ENCODE measurements at regions not wholly inside any gene's neighbourhood (a gene's known extent, or its start where the extent isn't known, plus 50 kb on each side); places are given as distances from the start of the nearest gene placed in this dataset.

- TF ChIP-seq EP300 (IDR thresholded peaks at IDR 0.05) (no peak), CTCF (IDR thresholded peaks at IDR 0.05) (no peak), POLR2A (IDR thresholded peaks at IDR 0.05) (no peak)
- no peaks in the 10 kb centered on the region for H3K4me1 ChIP-seq (ENCODE audit: insufficient read depth)
- WGBS, 3 donors = 70 to 81% (median 79%) methylated on average over 5 of the region's 5 CpGs
- H3K36me3 ChIP-seq = no peaks in the 10 kb centered on the region
- no peak overlapping the region for H3K4me3 ChIP-seq
- no peak for DNase-seq
- no peaks in the 10 kb centered on the region for H3K9me3 ChIP-seq
- H3K27ac ChIP-seq = no peak overlapping the region
- H3K27me3 ChIP-seq = no peaks in the 10 kb centered on the region
- intact Hi-C loops (cut with DNase I) = no loop called here
Measured at GRCh38 chr9:21728781-21729180, 73.7 kb upstream of the MTAP start.

- Histone ChIP-seq H3K36me3 (no peaks in the 10 kb centered on the region), H3K4me3 (no peak overlapping the region), H3K4me1 (ENCODE audit: insufficient read depth) (no peaks in the 10 kb centered on the region), H3K9me3 (no peaks in the 10 kb centered on the region), H3K27me3 (no peaks in the 10 kb centered on the region), H3K27ac (no peak overlapping the region)
- TF ChIP-seq POLR2A (IDR thresholded peaks at IDR 0.05) = no peak
- TF ChIP-seq CTCF (IDR thresholded peaks at IDR 0.05) = no peak
- TF ChIP-seq EP300 (IDR thresholded peaks at IDR 0.05) = no peak
- DNase-seq = no peak
- intact Hi-C loops (cut with DNase I) = loop anchor here in 1 of 4 donors (2.0 kb wide), 1 partner anchor 221 kb away; no protein-coding TSS in a partner anchor
- 51 to 67% (median 62%) methylated on average over 2 of the region's 2 CpGs for WGBS, 3 donors
Measured at GRCh38 chr9:21729648-21730047, 72.8 kb upstream of the MTAP start.

- H3K4me1 ChIP-seq (ENCODE audit: insufficient read depth) = no peaks in the 10 kb centered on the region
- no peak overlapping the region for H3K4me3 ChIP-seq
- intact Hi-C loops (cut with DNase I) = loop anchor here in 1 of 4 donors (2.0 kb wide), 1 partner anchor 222 kb away; no protein-coding TSS in a partner anchor
- H3K9me3 ChIP-seq = no peaks in the 10 kb centered on the region
- H3K27ac ChIP-seq = no peak overlapping the region
- no peaks in the 10 kb centered on the region for H3K36me3 ChIP-seq
- TF ChIP-seq POLR2A (IDR thresholded peaks at IDR 0.05) (no peak), EP300 (IDR thresholded peaks at IDR 0.05) (no peak), CTCF (IDR thresholded peaks at IDR 0.05) (no peak)
- no peaks in the 10 kb centered on the region for H3K27me3 ChIP-seq
- WGBS, 3 donors = 14 to 42% (median 29%) methylated on average over 1 of the region's 1 CpG
- DNase-seq = no peak
Measured at GRCh38 chr9:21730899-21731298, 71.5 kb upstream of the MTAP start.

- H3K36me3 ChIP-seq = no peaks in the 10 kb centered on the region
Measured at GRCh38 chr9:21741151-21741550, 61.3 kb upstream of the MTAP start.

More at GRCh38 chr9:21741151-21741550, 61.3 kb upstream of the MTAP start:
- TF ChIP-seq EP300 (IDR thresholded peaks at IDR 0.05) (no peak), CTCF (IDR thresholded peaks at IDR 0.05) (no peak), POLR2A (IDR thresholded peaks at IDR 0.05) (no peak)
- Histone ChIP-seq H3K4me3 (no peak overlapping the region), H3K27ac (no peak overlapping the region), H3K27me3 (no peaks in the 10 kb centered on the region), H3K9me3 (no peaks in the 10 kb centered on the region), H3K4me1 (ENCODE audit: insufficient read depth) (no peaks in the 10 kb centered on the region)
- no peak for DNase-seq
- intact Hi-C loops (cut with DNase I) = no loop called here

Data from ovary (tissue), 7 donors.